Tibial nerve (tissue), 4 donors: ENCODE measurements at regions not wholly inside any gene's neighbourhood (a gene's known extent, or its start where the extent isn't known, plus 50 kb on each side); places are given as distances from the start of the nearest gene placed in this dataset.

Experiments
- DNase-seq, 2 donors: peaks; one replicate each; pipeline ENCODE4 v3.0.0-alpha.2; 2019; ENCODE audit warnings: low spot score in 2 of 2
- H3K27ac ChIP-seq, 4 donors: fragments of 200-600 bp; sonication (generic) in 3 of 4; one replicate each; pipeline ENCODE4 v1.5.1; 2017 to 2019; ENCODE audit warnings: mild to moderate bottlenecking in 1 of 4
- H3K27me3 ChIP-seq, 2 donors: fragments of 200-600 bp; sonication (generic) in 1 of 2; one replicate each; pipeline versions ENCODE4 v1.5.1 to v1.6.0; 2017 to 2019
- H3K36me3 ChIP-seq, 3 donors: fragments of 200-600 bp; sonication (generic); one replicate each; pipeline ENCODE4 v1.5.1; 2018 to 2019
- H3K4me1 ChIP-seq, 4 donors: fragments of 200-600 bp; sonication (generic) in 3 of 4; one replicate each; pipeline ENCODE4 v1.5.1; 2017 to 2019
- H3K4me3 ChIP-seq, 4 donors: fragments of 200-600 bp; sonication (generic) in 3 of 4; one replicate each; pipeline ENCODE4 v1.5.1; 2017 to 2019; ENCODE audit warnings: mild to moderate bottlenecking in 1 of 4, moderate library complexity in 1 of 4
- H3K9me3 ChIP-seq, 4 donors: fragments of 200-600 bp; sonication (generic) in 3 of 4; one replicate each; pipeline ENCODE4 v1.5.1; 2017 to 2019
- CTCF ChIP-seq, 5 experiments: fragments of 200-600 bp in 3 of 5; fragments of 450-650 bp in 2 of 5; sonication (generic) in 3 of 5; IDR thresholded peaks; one replicate each; pipeline ENCODE4 v1.5.1; 2016 to 2019; ENCODE audit warnings: antibody characterized with exemption in 5 of 5, mild to moderate bottlenecking in 3 of 5, moderate library complexity in 2 of 5
- EP300 ChIP-seq, 2 donors: sonication (generic); formaldehyde crosslinking; IDR thresholded peaks; one replicate each; pipeline ENCODE4 v1.6.1; 2017; ENCODE audit warnings: antibody characterized with exemption in 2 of 2, mild to moderate bottlenecking in 1 of 2
- POLR2A ChIP-seq, 2 donors: fragments of 450-650 bp; IDR thresholded peaks; one replicate each; pipeline ENCODE4 v1.6.1; 2017; ENCODE audit warnings: antibody characterized with exemption in 2 of 2, mild to moderate bottlenecking in 2 of 2, moderate library complexity in 2 of 2
- WGBS, 2 donors: methylation state at CpG; one replicate each; pipeline ENCODE4 v1.1.5; 2018; 5-methylcytosine and 5-hydroxymethylcytosine counted together

GRCh38 chr17:71188811-71189492 is 931.9 kb upstream of the SOX9 start:
- DNase-seq, result no peak
- no peaks in the 10 kb centered on the region for H3K27me3 ChIP-seq
- H3K9me3 ChIP-seq, result no peaks in the 10 kb centered on the region
- TF ChIP-seq CTCF (IDR thresholded peaks at IDR 0.05) (no peak), EP300 (IDR thresholded peaks at IDR 0.05) (no peak), POLR2A (IDR thresholded peaks at IDR 0.05) (no peak)
- no peaks in the 10 kb centered on the region for H3K36me3 ChIP-seq
- WGBS, 2 donors, result 69 to 70% methylated on average over 2 of the region's 2 CpGs
- H3K4me1 ChIP-seq, result no peaks in the 10 kb centered on the region
- H3K4me3 ChIP-seq, result no peak overlapping the region
- no peak overlapping the region for H3K27ac ChIP-seq

GRCh38 chr17:71189493-71189831 is 931.4 kb upstream of the SOX9 start:
- WGBS, 2 donors, result 59 to 89% methylated on average over 4 of the region's 4 CpGs
- Histone ChIP-seq H3K9me3 (no peaks in the 10 kb centered on the region), H3K36me3 (no peaks in the 10 kb centered on the region), H3K27ac (no peak overlapping the region), H3K4me3 (no peak overlapping the region), H3K27me3 (no peaks in the 10 kb centered on the region), H3K4me1 (no peaks in the 10 kb centered on the region)
- DNase-seq, result no peak
- no peak for TF ChIP-seq EP300 (IDR thresholded peaks at IDR 0.05)
- no peak for TF ChIP-seq CTCF (IDR thresholded peaks at IDR 0.05)

- no peak overlapping the region for H3K27ac ChIP-seq
- WGBS, 2 donors, result 76 to 87% methylated on average over 2 of the region's 2 CpGs
- no peak for TF ChIP-seq CTCF (IDR thresholded peaks at IDR 0.05)
- TF ChIP-seq EP300 (IDR thresholded peaks at IDR 0.05), result no peak
- H3K36me3 ChIP-seq, result no peaks in the 10 kb centered on the region
- no peaks in the 10 kb centered on the region for H3K27me3 ChIP-seq
- DNase-seq, result no peak
- no peak overlapping the region for H3K4me3 ChIP-seq
- H3K4me1 ChIP-seq, result no peaks in the 10 kb centered on the region
- no peaks in the 10 kb centered on the region for H3K9me3 ChIP-seq
Measured at GRCh38 chr17:71192039-71192555, 928.7 kb upstream of the SOX9 start.

GRCh38 chr17:71192848-71193247 is 928.0 kb upstream of the SOX9 start:
- H3K27ac ChIP-seq, result no peak overlapping the region
- TF ChIP-seq EP300 (IDR thresholded peaks at IDR 0.05), result no peak
- TF ChIP-seq POLR2A (IDR thresholded peaks at IDR 0.05), result no peak
- TF ChIP-seq CTCF (IDR thresholded peaks at IDR 0.05), result no peak
- WGBS, 2 donors, result 68 to 72% methylated on average over 2 of the region's 2 CpGs
- no peaks in the 10 kb centered on the region for H3K4me1 ChIP-seq
- H3K27me3 ChIP-seq, result no peaks in the 10 kb centered on the region
- H3K9me3 ChIP-seq, result no peaks in the 10 kb centered on the region
- no peak overlapping the region for H3K4me3 ChIP-seq
- no peak for DNase-seq
- no peaks in the 10 kb centered on the region for H3K36me3 ChIP-seq

GRCh38 chr17:71200597-71200996 is 920.2 kb upstream of the SOX9 start:
- no peaks in the 10 kb centered on the region for H3K4me1 ChIP-seq
- no peak for DNase-seq
- no peaks in the 10 kb centered on the region for H3K36me3 ChIP-seq
- H3K27ac ChIP-seq, result no peak overlapping the region
- H3K4me3 ChIP-seq, result no peak overlapping the region
- no peaks in the 10 kb centered on the region for H3K27me3 ChIP-seq
- TF ChIP-seq CTCF (IDR thresholded peaks at IDR 0.05) (no peak), POLR2A (IDR thresholded peaks at IDR 0.05) (no peak), EP300 (IDR thresholded peaks at IDR 0.05) (no peak)
- H3K9me3 ChIP-seq, result no peaks in the 10 kb centered on the region
- WGBS, 2 donors, result 54% methylated on average over 1 of the region's 1 CpG
